Endodermal cell (in vitro differentiated cells): ENCODE measurements at regions not wholly inside any gene's neighbourhood (a gene's known extent, or its start where the extent isn't known, plus 50 kb on each side); places are given as distances from the start of the nearest gene placed in this dataset.

ENCODE experiments used
- DNase-seq: peaks from one replicate; pipeline ENCODE4 v3.0.0-alpha.2; 2017
- H3K27ac ChIP-seq: 2 replicates; pipeline ENCODE4 v1.5.1; 2013; ENCODE audit warnings: mild to moderate bottlenecking, low read depth, low read length, moderate library complexity
- H3K27me3 ChIP-seq: 2 replicates; pipeline ENCODE4 v1.6.1; 2013; ENCODE audit warnings: mild to moderate bottlenecking, low read length, moderate library complexity; ENCODE audit not compliant: insufficient read depth, control insufficient read depth, poor library complexity, severe bottlenecking
- H3K36me3 ChIP-seq: 2 replicates; pipeline ENCODE4 v1.7.0; 2013; ENCODE audit warnings: mild to moderate bottlenecking, low read length, moderate library complexity; ENCODE audit not compliant: control insufficient read depth, insufficient read depth
- H3K4me1 ChIP-seq: one replicate; pipeline ENCODE4 v1.7.0; 2013; ENCODE audit warnings: low read length; ENCODE audit not compliant: control insufficient read depth, insufficient read depth
- H3K4me3 ChIP-seq: 2 replicates; pipeline ENCODE4 v1.5.1; 2013; ENCODE audit warnings: mild to moderate bottlenecking, low read length, moderate library complexity
- H3K9ac ChIP-seq: 2 replicates; pipeline ENCODE4 v1.6.1; 2013; ENCODE audit warnings: mild to moderate bottlenecking, low read length, moderate library complexity; ENCODE audit not compliant: poor library complexity, severe bottlenecking; ENCODE audit errors: extremely low read depth
- H3K9me3 ChIP-seq: 2 replicates; pipeline ENCODE4 v1.6.1; 2013; ENCODE audit warnings: mild to moderate bottlenecking, low read length, moderate library complexity; ENCODE audit not compliant: control insufficient read depth
- H3K27ac Mint-ChIP-seq: 2 replicates; pipeline ENCODE4 v1.8.0; 2020; ENCODE audit warnings: mixed read lengths
- H3K27me3 Mint-ChIP-seq: 2 replicates; pipeline ENCODE4 v1.8.0; 2021; ENCODE audit warnings: mild to moderate bottlenecking, mixed read lengths; ENCODE audit not compliant: insufficient read depth
- H3K36me3 Mint-ChIP-seq: 2 replicates; pipeline ENCODE4 v1.8.0; 2020; ENCODE audit warnings: low read depth, mixed read lengths
- H3K4me1 Mint-ChIP-seq: 2 replicates; pipeline ENCODE4 v1.8.0; 2020; ENCODE audit warnings: mixed read lengths
- H3K4me3 Mint-ChIP-seq: 2 replicates; pipeline ENCODE4 v1.8.0; 2020; ENCODE audit warnings: mild to moderate bottlenecking, moderate library complexity, mixed read lengths
- H3K9me3 Mint-ChIP-seq: 2 replicates; pipeline ENCODE4 v1.8.0; 2020; ENCODE audit warnings: mild to moderate bottlenecking, mixed read lengths
- CTCF ChIP-seq: fragments of 200-600 bp; sonication (generic); conservative IDR thresholded peaks from 2 replicates; pipeline ENCODE4 v1.5.0; 2021; ENCODE audit warnings: antibody characterized with exemption, mild to moderate bottlenecking
- WGBS, 2 experiments: methylation state at CpG; one replicate each; pipeline versions ENCODE4 v1.1.5 to v1.1.7; 2013; ENCODE audit warnings: missing lambda C conversion rate in 2 of 2, mixed read lengths in 1 of 2; ENCODE audit not compliant: insufficient coverage in 1 of 2, insufficient read length in 1 of 2; 5-methylcytosine and 5-hydroxymethylcytosine counted together

- peak; percentile 52 for TF ChIP-seq CTCF
- Histone ChIP-seq H3K9ac (no peak overlapping the region), H3K4me3 (no peak overlapping the region), H3K9me3 (no peaks in the 10 kb centered on the region), H3K27ac (no peak overlapping the region), H3K4me1 (peaks cover 3% of the 10 kb centered on the region), H3K36me3 (no peaks in the 10 kb centered on the region), H3K27me3 (peaks cover 43% of the 10 kb centered on the region)
- DNase-seq = peak; percentile 81
- Mint-ChIP-seq H3K27me3 (peaks cover 57% of the 10 kb centered on the region), H3K4me1 (peaks cover 20% of the 10 kb centered on the region), H3K4me3 (no peak overlapping the region), H3K9me3 (peaks cover 4% of the 10 kb centered on the region), H3K36me3 (no peaks in the 10 kb centered on the region), H3K27ac (no peak overlapping the region)
- 47 to 54% methylated on average over 13 to 18 of the region's 18 CpGs for WGBS, 2 experiments
Measured at GRCh38 chr1:14366091-14367018, 232.1 kb upstream of the KAZN start.

- TF ChIP-seq CTCF = no peak
- peaks cover 3% of the 10 kb centered on the region for H3K4me1 ChIP-seq
- 89 to 100% methylated on average over 2 to 5 of the region's 5 CpGs for WGBS, 2 experiments
- Mint-ChIP-seq H3K27ac (no peak overlapping the region), H3K27me3 (peaks cover 68% of the 10 kb centered on the region), H3K9me3 (no peaks in the 10 kb centered on the region), H3K4me1 (peaks cover 20% of the 10 kb centered on the region), H3K4me3 (no peak overlapping the region), H3K36me3 (no peaks in the 10 kb centered on the region)
- H3K9ac ChIP-seq = no peak overlapping the region
- no peaks in the 10 kb centered on the region for H3K36me3 ChIP-seq
- H3K27ac ChIP-seq = no peak overlapping the region
- H3K27me3 ChIP-seq = peaks cover 53% of the 10 kb centered on the region
- no peak overlapping the region for H3K4me3 ChIP-seq
- no peak for DNase-seq
- no peaks in the 10 kb centered on the region for H3K9me3 ChIP-seq
Measured at GRCh38 chr1:14367451-14367850, 231.0 kb upstream of the KAZN start.

GRCh38 chr1:14369526-14370213 lies 228.8 kb upstream of the KAZN start:
- 60 to 71% methylated on average over 4 to 5 of the region's 5 CpGs for WGBS, 2 experiments
- Mint-ChIP-seq H3K4me3 (no peak overlapping the region), H3K27ac (no peak overlapping the region), H3K36me3 (no peaks in the 10 kb centered on the region), H3K4me1 (peaks cover 20% of the 10 kb centered on the region), H3K27me3 (peaks cover 86% of the 10 kb centered on the region), H3K9me3 (no peaks in the 10 kb centered on the region)
- H3K4me3 ChIP-seq = no peak overlapping the region
- DNase-seq = no peak
- H3K4me1 ChIP-seq = peaks cover 3% of the 10 kb centered on the region
- H3K9ac ChIP-seq = no peak overlapping the region
- H3K36me3 ChIP-seq = no peaks in the 10 kb centered on the region
- H3K27ac ChIP-seq = no peak overlapping the region
- no peaks in the 10 kb centered on the region for H3K9me3 ChIP-seq
- TF ChIP-seq CTCF = no peak
- H3K27me3 ChIP-seq = peaks cover 60% of the 10 kb centered on the region
